ENCODE measurements at regions not wholly inside any gene's neighbourhood (a gene's known extent, or its start where the extent isn't known, plus 50 kb on each side); places are given as distances from the start of the nearest gene placed in this dataset.

DNA sequence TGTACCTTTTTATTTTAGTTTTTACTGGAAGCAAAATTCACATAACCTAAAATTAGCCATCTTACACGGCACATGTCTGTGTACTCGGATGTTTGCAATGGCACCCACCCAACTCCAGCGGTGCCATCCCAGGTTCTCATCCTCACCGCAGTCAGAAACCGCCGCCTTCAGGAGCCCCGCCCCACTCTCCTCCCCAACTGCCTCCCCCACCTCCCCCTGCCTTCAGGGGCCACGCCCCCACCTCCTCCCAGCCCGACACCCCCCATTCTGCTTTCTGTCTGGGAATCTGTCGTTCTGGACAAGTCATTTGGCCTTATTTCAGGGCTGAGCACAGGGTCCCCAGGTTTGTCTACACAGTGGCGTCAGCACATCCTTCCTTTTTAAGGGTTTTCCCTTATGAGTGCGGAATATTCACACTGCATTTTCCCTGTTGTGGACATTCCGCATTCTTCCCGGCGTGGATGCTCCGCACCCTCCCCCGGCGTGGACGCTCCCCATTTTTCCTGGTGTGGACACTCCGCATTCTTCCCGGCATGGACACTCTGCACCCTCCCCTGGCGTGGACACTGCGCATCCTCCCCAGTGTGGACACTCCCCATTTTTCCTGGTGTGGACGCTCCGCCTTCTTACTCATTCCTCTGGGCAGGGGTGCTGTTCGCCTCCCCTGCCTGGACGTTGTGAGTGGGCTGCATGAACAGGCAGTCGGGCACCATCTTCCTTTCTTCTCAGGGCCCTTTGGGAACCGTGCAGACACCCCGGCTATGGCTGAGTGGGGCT lies 135.4 kb upstream of the NKX1-1 start:
- Histone ChIP-seq H3K4me2 (ENCODE audit: insufficient read depth, low read length) (no peak overlapping the region), H3K4me1 (ENCODE audit: insufficient read depth, low read length) (no peaks in the 10 kb centered on the region), H3K9me3 (ENCODE audit: low read depth, low read length) (no peaks in the 10 kb centered on the region), H3K27me3 (ENCODE audit: insufficient read depth, low read length) (no peaks in the 10 kb centered on the region), H3K4me3 (ENCODE audit: insufficient read depth, low read length) (no peak overlapping the region), H4K20me1 (ENCODE audit: insufficient read depth, low read length) (no peaks in the 10 kb centered on the region), H2AFZ (ENCODE audit: low read length) (no peak overlapping the region), H3K79me2 (ENCODE audit: insufficient read depth, low read length) (no peaks in the 10 kb centered on the region), H3K27ac (ENCODE audit: low read depth, low read length) (no peak overlapping the region), H3K36me3 (ENCODE audit: insufficient read depth, low read length) (no peaks in the 10 kb centered on the region)
- TF ChIP-seq, protein P1, sequence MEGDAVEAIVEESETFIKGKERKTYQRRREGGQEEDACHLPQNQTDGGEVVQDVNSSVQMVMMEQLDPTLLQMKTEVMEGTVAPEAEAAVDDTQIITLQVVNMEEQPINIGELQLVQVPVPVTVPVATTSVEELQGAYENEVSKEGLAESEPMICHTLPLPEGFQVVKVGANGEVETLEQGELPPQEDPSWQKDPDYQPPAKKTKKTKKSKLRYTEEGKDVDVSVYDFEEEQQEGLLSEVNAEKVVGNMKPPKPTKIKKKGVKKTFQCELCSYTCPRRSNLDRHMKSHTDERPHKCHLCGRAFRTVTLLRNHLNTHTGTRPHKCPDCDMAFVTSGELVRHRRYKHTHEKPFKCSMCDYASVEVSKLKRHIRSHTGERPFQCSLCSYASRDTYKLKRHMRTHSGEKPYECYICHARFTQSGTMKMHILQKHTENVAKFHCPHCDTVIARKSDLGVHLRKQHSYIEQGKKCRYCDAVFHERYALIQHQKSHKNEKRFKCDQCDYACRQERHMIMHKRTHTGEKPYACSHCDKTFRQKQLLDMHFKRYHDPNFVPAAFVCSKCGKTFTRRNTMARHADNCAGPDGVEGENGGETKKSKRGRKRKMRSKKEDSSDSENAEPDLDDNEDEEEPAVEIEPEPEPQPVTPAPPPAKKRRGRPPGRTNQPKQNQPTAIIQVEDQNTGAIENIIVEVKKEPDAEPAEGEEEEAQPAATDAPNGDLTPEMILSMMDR (IDR thresholded peaks at IDR 0.05; ENCODE audit: extremely low read depth, low read depth, low read length) = no peak
- DNase-seq (ENCODE audit: insufficient read length, low spot score, missing footprints) = no peak

DNA sequence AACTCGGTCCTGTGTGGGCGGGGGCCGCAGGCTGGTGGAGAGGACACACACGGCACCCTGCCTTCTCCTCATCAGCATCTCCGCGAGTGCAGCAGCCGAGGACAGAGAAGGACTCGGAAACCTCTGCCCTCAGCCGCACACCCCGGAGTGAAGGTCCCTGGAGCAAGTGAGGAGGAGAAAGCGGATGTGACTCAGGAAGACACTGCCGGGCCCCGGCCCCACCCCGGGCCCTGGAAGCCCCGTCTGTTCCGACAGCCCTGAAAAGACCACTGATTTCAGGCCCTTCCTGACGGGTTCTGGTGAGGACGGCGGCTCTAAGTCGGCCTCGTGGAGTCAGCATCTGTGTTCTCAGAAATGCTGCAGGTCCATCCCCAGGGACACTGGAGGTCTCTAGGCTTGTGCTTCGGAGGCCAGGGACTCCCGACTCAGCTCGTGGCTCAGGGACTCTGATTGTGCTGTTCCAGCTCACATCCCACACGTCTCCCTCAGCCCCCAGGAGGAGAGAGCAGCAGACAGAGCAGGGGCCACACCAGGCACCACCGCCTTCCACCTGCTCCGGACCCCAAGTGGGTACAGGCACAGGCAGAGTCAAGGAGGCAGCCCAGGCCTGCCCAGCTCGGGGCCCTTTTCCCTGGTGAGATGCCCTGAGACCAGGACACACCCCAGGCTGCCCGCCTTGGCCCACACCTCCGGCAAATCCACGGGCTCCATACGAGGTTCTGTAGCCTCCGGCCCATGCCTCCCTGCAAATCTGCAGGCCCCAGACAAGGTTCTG lies 134.5 kb upstream of the NKX1-1 start:
- TF ChIP-seq, protein P1 (IDR thresholded peaks at IDR 0.05; ENCODE audit: extremely low read depth, low read depth, low read length) = no peak
- Histone ChIP-seq H2AFZ (ENCODE audit: low read length) (no peak overlapping the region), H3K27ac (ENCODE audit: low read depth, low read length) (no peak overlapping the region), H3K79me2 (ENCODE audit: insufficient read depth, low read length) (no peaks in the 10 kb centered on the region), H3K27me3 (ENCODE audit: insufficient read depth, low read length) (no peaks in the 10 kb centered on the region), H4K20me1 (ENCODE audit: insufficient read depth, low read length) (no peaks in the 10 kb centered on the region), H3K4me3 (ENCODE audit: insufficient read depth, low read length) (no peak overlapping the region), H3K4me2 (ENCODE audit: insufficient read depth, low read length) (no peak overlapping the region), H3K9me3 (ENCODE audit: low read depth, low read length) (no peaks in the 10 kb centered on the region), H3K4me1 (ENCODE audit: insufficient read depth, low read length) (no peaks in the 10 kb centered on the region), H3K36me3 (ENCODE audit: insufficient read depth, low read length) (no peaks in the 10 kb centered on the region)
- DNase-seq (ENCODE audit: insufficient read length, low spot score, missing footprints) = no peak

DNA sequence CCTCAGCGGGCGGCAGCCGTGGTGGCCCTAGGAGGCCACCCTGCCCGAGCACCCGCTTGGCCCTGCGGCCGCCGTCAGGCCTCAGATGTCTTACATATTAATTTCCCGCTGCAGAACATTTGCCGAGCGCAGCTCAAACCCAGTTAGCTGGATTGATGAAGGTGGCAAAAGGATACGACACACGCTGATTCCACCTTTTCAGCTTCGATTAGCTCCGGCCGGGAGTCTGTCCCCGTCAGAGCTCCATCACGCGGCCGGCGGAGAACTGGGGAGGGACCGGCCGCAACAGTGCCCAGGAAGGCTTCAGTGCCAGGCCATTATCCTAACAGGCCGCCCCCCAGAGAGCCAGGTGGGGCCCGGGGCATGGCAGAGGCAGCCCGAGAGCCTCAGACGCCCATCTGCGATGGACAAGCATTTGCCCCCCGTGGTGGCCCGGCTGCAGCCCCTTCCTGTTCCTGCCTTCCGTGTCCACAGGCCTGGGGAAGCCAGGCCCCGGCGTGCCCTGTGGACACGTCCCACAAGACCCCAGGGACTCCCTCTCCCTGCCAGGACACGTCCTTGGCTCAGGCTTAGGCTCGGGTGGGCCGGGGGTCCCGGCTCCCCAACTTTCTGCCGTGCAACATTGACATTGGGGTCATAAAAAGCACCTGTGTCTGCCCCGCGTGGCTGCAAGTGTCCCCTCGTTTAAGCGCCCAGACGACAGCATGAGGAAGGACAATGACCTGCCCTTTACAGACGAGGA lies 133.8 kb upstream of the NKX1-1 start:
- Histone ChIP-seq H4K20me1 (ENCODE audit: insufficient read depth, low read length) (no peaks in the 10 kb centered on the region), H3K79me2 (ENCODE audit: insufficient read depth, low read length) (no peaks in the 10 kb centered on the region), H3K4me2 (ENCODE audit: insufficient read depth, low read length) (no peak overlapping the region), H2AFZ (ENCODE audit: low read length) (no peak overlapping the region), H3K27me3 (ENCODE audit: insufficient read depth, low read length) (no peaks in the 10 kb centered on the region), H3K9me3 (ENCODE audit: low read depth, low read length) (no peaks in the 10 kb centered on the region), H3K27ac (ENCODE audit: low read depth, low read length) (no peak overlapping the region), H3K4me3 (ENCODE audit: insufficient read depth, low read length) (no peak overlapping the region), H3K36me3 (ENCODE audit: insufficient read depth, low read length) (no peaks in the 10 kb centered on the region), H3K4me1 (ENCODE audit: insufficient read depth, low read length) (no peaks in the 10 kb centered on the region)
- TF ChIP-seq, protein P1 (IDR thresholded peaks at IDR 0.05; ENCODE audit: extremely low read depth, low read depth, low read length) = no peak
- no peak for DNase-seq (ENCODE audit: insufficient read length, low spot score, missing footprints)

All from osteoblast (primary cell).